ENCODE measurements at regions not wholly inside any gene's neighbourhood (a gene's known extent, or its start where the extent isn't known, plus 50 kb on each side); places are given as distances from the start of the nearest gene placed in this dataset.

GRCh38 chr2:14817848-14818247, 185.3 kb downstream of the LRATD1 start:
- intact Hi-C loops (cut with DNase I): no loop called here
- DNase-seq: no peak
- H3K9me3 ChIP-seq: peaks cover 0 to 7% (median 0%) of the 10 kb centered on the region in 11 donors
- H3K4me3 ChIP-seq: no peak overlapping the region
- no peak for ATAC-seq
- H3K4me1 ChIP-seq: no peaks in the 10 kb centered on the region
- TF ChIP-seq CTCF (IDR thresholded peaks at IDR 0.05): no peak
- H3K27me3 ChIP-seq: no peaks in the 10 kb centered on the region
- 68 to 78% methylated on average over 4 of the region's 4 CpGs for WGBS, 2 donors
- H3K36me3 ChIP-seq: no peaks in the 10 kb centered on the region
- no peak overlapping the region for H3K27ac ChIP-seq

- Histone ChIP-seq H3K4me3 (no peak overlapping the region), H3K27me3 (no peaks in the 10 kb centered on the region), H3K27ac (no peak overlapping the region), H3K36me3 (no peaks in the 10 kb centered on the region), H3K9me3 (no peaks in the 10 kb centered on the region), H3K4me1 (no peaks in the 10 kb centered on the region)
- 89 to 91% methylated on average over 1 of the region's 1 CpG for WGBS, 2 donors
- no peak for ATAC-seq
- no peak for TF ChIP-seq CTCF (IDR thresholded peaks at IDR 0.05)
- DNase-seq: no peak
- intact Hi-C loops (cut with DNase I): no loop called here
Measured at GRCh38 chr2:14826518-14826917, 194.0 kb downstream of the LRATD1 start.

GRCh38 chr2:14827226-14828023, 194.9 kb downstream of the LRATD1 start:
- intact Hi-C loops (cut with DNase I): no loop called here
- Histone ChIP-seq H3K9me3 (no peaks in the 10 kb centered on the region), H3K27ac (no peak overlapping the region), H3K36me3 (no peaks in the 10 kb centered on the region), H3K4me1 (no peaks in the 10 kb centered on the region), H3K27me3 (no peaks in the 10 kb centered on the region), H3K4me3 (no peak overlapping the region)
- TF ChIP-seq CTCF (IDR thresholded peaks at IDR 0.05): no peak
- no peak for DNase-seq
- ATAC-seq: no peak
- WGBS, 2 donors: 65 to 74% methylated on average over 2 of the region's 2 CpGs

- Histone ChIP-seq H3K4me1 (no peaks in the 10 kb centered on the region), H3K9me3 (no peaks in the 10 kb centered on the region), H3K4me3 (no peak overlapping the region), H3K36me3 (no peaks in the 10 kb centered on the region), H3K27ac (no peak overlapping the region), H3K27me3 (no peaks in the 10 kb centered on the region)
- no peak for TF ChIP-seq CTCF (IDR thresholded peaks at IDR 0.05)
- ATAC-seq (no peak), DNase-seq (no peak)
- 0 to 48% methylated on average over 1 of the region's 1 CpG for WGBS, 2 donors
- intact Hi-C loops (cut with DNase I): no loop called here
Measured at GRCh38 chr2:14828223-14828622, 195.7 kb downstream of the LRATD1 start.
